ENCODE measurements at regions not wholly inside any gene's neighbourhood (a gene's known extent, or its start where the extent isn't known, plus 50 kb on each side); places are given as distances from the start of the nearest gene placed in this dataset.

- no peak for DNase-seq (ENCODE audit: low read depth)
Measured at GRCh38 chr2:40809156-40809555, 357.3 kb upstream of the SLC8A1 start.

DNA sequence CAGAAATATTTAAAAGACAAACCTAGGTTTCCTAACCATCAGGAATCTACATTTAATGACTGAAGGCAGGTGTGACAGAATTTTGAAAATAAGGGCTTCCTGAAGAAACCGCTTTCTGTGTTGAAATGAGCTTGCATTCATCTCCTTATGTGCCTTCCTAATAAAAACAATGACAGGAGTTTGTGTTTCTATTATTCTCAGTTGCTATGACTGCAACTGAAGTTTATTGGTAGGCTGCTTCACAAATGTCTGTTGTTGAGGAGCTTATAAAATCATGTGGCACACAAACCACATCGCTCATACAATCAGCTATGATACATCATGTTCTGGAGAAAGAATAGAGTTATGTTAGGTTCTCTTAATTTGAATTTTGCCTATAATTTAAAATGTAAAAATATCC, 362.7 kb upstream of the SLC8A1 start:
- no peak for DNase-seq (ENCODE audit: low read depth)

- DNase-seq (ENCODE audit: low read depth), result no peak
Measured at GRCh38 chr2:40820319-40820718, 368.4 kb upstream of the SLC8A1 start.

DNA sequence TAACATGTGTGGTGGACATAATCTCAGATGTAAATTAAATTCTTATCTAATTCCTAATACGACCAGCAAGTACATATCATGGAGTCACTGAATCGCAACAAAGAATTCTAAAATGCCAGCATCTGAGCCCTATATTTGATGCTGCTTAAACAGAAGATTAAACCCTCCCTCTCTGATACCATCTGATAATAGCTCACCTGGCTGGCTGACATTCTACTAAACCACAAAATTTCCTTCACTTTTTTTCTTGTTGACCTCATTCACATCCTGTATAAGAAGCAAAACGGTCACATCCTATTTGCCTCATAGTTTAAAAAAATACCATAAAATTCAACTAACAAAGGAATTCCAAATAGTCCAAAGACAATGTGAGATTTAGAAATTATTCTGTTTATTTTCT, 371.6 kb upstream of the SLC8A1 start:
- DNase-seq (ENCODE audit: low read depth), result no peak

DNA sequence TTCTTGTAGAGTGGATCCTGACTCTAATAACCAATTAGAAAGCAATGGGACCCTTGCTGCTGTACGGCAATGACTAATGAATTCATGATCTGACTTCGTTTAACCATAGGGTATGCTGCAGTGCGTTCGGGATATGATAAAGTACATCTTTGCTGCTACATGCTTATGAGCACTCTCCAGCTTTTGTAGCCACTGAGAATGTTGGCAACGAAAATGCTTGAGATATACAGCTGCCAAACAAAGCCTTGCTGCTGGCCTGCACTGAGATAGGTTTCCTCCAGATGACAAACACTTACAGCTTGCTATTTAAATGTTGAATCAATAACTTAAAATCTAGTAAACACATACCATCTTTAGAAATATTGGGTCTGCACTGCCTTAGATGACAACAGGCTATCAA, 372.4 kb upstream of the SLC8A1 start:
- no peak for DNase-seq (ENCODE audit: low read depth)

DNA sequence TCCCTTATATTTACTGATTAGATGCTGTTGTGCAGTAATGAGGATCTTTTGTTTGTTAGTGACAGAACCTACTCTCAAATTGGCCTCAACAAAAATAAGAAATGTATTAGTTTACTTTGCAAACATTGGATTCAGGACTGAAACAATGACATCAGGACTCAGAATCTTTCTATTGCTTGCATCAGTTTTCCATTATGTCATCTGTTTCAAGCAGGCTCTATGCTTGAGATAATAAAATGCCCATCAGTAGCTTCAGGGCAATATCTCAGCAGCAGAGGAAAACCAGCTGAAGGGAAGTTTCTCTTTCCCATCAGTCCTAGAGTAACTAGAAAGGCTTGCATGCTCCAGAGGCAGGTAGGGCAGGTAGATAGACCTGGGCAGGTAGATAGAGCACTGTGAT, 375.5 kb upstream of the SLC8A1 start:
- DNase-seq (ENCODE audit: low read depth), result no peak

DNA sequence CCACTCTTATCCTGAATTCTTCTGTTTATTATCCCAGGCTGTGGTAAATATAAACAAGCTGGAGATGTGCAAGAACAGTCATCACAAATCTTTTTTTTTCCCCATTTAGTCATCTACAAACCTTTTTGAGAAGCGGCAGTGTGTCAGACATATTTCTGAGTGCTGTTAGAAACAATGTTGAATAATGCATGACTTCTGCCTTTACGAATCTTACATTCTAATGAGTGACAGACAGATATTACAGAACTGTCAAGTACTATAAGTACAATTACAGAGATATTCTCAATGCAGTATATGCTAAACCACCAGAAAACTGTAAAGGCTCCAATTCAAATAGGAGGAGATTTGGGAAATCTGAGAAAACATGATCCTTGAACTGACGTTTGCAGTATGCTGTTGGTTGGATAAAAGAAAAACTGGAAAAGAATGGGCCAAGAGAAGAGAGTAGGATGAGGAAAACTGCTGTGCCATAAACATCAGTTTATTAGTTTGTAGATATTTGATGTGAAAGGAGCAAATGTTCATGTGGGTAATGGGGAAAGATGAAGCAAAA, 379.5 kb upstream of the SLC8A1 start:
- no peak for DNase-seq (ENCODE audit: low read depth)

- DNase-seq (ENCODE audit: low read depth), result no peak
Measured at GRCh38 chr2:40841856-40842255, 390.0 kb upstream of the SLC8A1 start.

- DNase-seq (ENCODE audit: low read depth), result no peak
Measured at GRCh38 chr2:40844353-40845277, 392.7 kb upstream of the SLC8A1 start.

DNA sequence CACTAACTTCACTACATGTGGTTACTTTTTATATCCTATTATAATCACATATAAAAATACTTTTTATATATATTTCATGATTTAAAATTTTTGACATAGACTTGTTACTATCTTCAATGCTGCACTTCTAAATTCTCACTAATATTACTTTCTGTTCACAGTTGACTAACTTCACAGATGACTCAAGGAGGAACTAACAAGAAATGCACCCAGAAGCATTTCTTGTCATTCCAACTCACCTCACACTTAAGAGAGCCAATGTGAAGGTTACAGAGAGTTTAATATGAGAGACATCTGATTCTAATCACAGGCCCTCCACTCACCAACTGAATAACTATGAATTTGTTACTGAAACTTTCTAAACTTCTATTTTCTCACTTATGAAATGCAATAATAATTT, 399.8 kb upstream of the SLC8A1 start:
- no peak for DNase-seq (ENCODE audit: low read depth)

DNA sequence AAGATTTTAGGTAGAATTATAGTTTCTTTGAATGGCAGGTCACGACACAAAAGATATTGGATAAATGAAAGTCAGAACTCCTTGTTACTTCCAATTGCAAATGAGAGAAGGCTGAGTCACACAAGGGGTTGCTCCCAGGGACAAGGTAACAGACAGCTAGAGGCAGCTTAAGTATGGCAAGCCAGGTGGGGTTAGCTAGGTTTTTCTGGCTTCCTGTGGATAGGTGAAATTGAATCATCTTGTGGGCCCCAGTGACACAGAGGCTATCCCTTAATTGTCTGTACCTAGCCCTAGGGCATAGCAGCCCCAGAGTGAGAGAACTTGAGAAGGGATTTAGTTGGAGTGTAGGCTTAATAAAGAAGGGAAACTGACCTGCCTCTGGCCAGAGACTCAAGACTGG, 407.7 kb upstream of the SLC8A1 start:
- no peak for DNase-seq (ENCODE audit: low read depth)

DNA sequence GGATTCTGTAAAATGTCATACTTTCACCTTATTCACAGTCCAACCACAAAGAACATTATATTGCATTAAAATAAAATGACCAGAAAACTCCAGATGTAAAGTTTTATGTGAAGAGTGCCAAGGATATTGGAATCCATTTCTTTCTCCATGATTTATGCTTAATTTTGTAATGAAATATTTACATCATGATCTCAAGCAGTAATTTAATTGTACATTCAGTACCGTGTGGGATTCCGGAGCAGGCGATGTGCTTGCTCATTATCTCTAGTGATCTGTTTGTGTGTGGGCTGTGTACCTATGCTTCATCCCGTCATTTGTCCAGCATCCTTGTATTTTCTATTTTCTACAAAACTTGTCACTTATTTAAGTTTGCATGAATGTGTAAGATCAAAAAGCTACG, 415.9 kb upstream of the SLC8A1 start:
- DNase-seq (ENCODE audit: low read depth), result no peak

DNA sequence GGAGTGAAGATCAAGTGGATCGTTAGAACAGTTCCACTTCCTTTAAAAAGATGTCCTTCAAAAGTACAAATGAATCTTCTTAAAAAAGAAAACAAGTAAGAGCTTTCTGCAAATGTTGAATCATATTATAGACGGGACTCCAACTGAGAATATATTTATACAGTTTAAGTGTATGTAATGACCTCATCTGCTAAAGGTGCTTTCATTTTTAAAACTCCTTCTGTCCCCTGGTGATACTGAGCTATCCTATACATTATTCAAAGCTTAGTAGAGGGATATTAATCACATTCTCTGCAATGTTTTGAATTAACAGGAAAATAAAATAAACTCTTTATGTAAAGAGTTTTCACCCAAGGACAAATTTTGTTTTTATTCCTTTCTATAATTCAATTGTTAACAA, 420.7 kb upstream of the SLC8A1 start:
- DNase-seq (ENCODE audit: low read depth), result no peak

DNA sequence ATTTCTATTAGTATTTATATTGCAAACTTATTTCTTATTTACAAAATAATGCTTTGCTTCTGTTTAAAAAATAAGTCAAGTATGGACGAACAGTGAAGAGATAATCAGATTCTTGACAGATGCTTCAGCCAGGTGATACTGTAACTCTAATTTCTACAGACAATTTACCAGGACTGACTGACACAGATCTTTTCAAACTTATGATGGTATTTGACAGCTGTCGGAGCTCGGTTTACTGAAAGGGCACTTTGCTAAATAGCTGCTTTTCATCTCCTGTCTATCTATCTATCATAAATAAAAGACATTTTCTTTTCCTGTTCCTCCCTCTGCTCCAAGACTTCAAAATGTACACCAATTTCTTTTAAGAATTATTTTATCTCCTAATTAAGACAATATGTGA, 422.5 kb upstream of the SLC8A1 start:
- no peak for DNase-seq (ENCODE audit: low read depth)

DNA sequence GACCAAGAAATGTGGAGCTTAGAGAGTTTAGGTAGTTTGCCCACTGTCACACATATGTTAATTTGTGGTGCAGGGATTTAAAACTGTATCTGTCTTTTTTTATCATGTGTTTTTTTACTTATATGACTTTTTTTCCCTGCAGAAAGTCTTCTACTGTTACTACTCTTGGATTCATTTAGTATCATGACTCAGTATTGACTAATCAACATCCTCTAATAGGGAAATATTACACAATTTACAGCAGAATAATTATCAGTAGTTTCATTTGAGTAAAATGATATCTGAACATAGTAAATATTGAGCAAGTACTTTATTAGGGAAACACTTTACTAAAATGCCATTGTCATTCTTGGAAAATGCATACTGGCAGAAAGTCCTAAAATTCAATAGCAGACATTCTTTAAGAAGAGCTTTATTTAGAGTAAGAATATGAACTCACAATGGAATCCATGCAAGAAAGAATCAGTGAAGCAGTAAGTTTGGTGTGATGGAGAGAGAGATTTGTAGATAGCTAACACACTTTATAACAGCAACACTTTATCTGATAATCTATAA, 425.9 kb upstream of the SLC8A1 start:
- peak; percentile 34 for DNase-seq (ENCODE audit: low read depth)

- DNase-seq (ENCODE audit: low read depth), result no peak
Measured at GRCh38 chr2:40879305-40879704, 427.4 kb upstream of the SLC8A1 start.

DNA sequence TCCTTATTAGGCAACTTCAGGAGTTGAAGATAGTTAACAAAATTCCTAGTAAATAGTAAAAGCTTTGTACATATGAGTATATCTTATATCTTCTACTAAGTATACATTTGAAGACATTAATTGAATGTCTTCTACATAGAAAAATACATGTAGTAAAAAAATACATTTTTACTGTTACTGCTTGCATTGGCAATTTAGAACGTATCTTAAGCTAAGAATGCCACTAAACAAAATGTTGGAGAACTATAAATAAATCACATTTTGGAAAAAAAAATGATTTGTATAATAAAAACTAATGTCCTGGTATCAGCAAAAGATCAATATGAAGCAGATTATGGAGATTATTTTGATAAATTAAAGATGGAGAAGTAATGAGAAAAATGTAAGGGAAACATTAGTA, 434.2 kb upstream of the SLC8A1 start:
- no peak for DNase-seq (ENCODE audit: low read depth)

DNA sequence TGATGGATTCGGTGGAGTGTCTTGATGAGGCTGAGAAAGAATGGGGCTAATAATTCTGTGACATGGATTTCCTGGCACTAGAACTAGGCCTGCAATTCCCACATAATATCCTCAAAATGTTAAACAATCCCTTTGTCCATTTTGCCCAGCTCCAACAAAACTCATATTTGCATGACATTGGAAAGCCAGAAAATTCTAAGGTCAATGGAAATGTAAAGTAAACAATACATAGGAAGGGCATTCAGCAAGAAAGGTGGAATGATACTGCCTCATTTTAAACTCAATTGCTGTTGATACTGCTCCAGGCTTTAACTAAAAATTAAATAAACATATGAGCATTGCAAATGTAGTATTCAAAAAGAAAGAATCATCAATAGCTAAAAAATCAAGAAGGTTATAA, 434.8 kb upstream of the SLC8A1 start:
- DNase-seq (ENCODE audit: low read depth), result no peak

DNA sequence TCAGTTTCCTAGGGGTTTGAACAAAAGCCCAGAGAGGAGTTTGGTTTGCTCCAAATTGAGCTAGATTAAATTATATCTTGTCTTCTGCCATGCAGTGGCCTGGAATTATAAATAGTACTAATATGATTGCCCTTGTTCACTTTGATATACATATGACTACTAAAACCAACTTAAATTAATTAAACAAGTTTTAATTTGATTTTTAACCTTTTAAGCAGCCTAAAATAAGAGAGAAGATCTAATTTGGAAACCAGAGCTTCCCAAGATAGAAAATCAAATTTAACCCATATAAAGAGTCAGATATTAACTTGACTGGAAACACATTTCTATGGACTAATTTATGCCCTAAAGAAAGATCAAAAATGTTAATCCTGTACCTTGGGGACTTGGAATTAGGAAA, 444.5 kb upstream of the SLC8A1 start:
- DNase-seq (ENCODE audit: low read depth), result no peak

DNA sequence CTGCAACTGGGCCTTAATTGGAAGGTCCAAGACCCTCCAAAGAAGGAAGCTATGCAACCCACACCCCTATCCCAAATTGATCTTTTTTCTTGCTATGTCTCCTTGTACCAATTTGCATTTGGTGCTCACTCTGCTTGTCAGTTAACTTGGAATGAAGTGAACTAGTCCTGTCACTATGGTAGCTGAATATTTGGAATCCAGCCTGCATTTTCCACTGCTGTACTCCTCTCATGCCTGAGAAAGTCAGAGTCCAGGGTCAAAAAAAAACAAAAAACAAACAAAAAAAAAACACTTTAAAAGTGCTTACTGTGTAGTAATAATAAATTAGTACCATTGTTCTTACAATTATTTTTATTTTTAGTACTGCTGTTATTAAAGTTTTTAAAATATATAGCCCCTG, 462.8 kb upstream of the SLC8A1 start:
- DNase-seq (ENCODE audit: low read depth), result no peak

- no peak for DNase-seq (ENCODE audit: low read depth)
Measured at GRCh38 chr2:40915651-40916050, 463.8 kb upstream of the SLC8A1 start.

GRCh38 chr2:40935349-40935748, 483.5 kb upstream of the SLC8A1 start:
- no peak for DNase-seq (ENCODE audit: low read depth)

DNA sequence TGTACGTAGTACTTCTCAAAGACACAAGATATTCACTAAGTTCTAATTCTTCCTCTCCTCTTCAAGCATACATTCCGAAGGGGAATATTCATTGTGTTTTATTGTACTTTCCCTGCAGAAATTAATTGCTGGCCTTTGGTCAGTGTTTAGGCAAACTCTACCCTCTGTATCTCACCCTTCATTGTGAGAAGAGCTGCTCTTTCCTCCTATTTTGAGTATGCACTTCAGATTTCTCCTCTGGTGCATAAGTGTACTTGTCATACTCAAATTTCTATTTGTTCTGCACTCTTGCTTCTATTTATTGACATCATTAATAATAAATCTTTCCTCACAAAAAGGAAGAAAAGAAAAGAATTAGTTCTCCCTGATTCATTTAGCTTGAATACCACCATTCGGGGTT, 485.4 kb upstream of the SLC8A1 start:
- DNase-seq (ENCODE audit: low read depth), result no peak

GRCh38 chr2:40953341-40953740, 501.5 kb upstream of the SLC8A1 start:
- no peak for DNase-seq (ENCODE audit: low read depth)

Measured in fibroblast of gingiva (primary cell).